Fibroblast of lung (primary cell): ENCODE measurements at regions not wholly inside any gene's neighbourhood (a gene's known extent, or its start where the extent isn't known, plus 50 kb on each side); places are given as distances from the start of the nearest gene placed in this dataset.

ENCODE experiments used
- DNase-seq, 2 donors: peaks; one replicate each; pipeline versions ENCODE4 v3.0.0 to v3.0.0-alpha.2; 2010; ENCODE audit warnings: low read depth in 2 of 2
- H2AFZ ChIP-seq: 2 replicates; pipeline ENCODE4 v1.5.1; 2012; ENCODE audit warnings: low read length, control low read depth, inconsistent platforms
- H3K27ac ChIP-seq: 2 replicates; pipeline ENCODE4 v1.5.1; 2011; ENCODE audit warnings: low read length, control low read depth; ENCODE audit not compliant: insufficient read depth
- H3K27me3 ChIP-seq: 2 replicates; pipeline ENCODE4 v1.5.1; 2011; ENCODE audit warnings: mild to moderate bottlenecking, low read length; ENCODE audit not compliant: control insufficient read depth, insufficient read depth
- H3K36me3 ChIP-seq: 2 replicates; pipeline ENCODE4 v1.5.1; 2011; ENCODE audit warnings: low read length; ENCODE audit not compliant: control insufficient read depth, insufficient read depth
- H3K4me1 ChIP-seq: 2 replicates; pipeline ENCODE4 v1.5.1; 2011; ENCODE audit warnings: low read length; ENCODE audit not compliant: control insufficient read depth, insufficient read depth; ENCODE audit errors: extremely low read depth
- H3K4me2 ChIP-seq: 2 replicates; pipeline ENCODE4 v1.5.1; 2011; ENCODE audit warnings: low read length, control low read depth; ENCODE audit not compliant: insufficient read depth; ENCODE audit errors: extremely low read depth
- H3K4me3 ChIP-seq, 4 experiments: fragments of 200-600 bp in 1 of 4; sonication (generic) in 1 of 4; replicated peaks in 1 of 4; 2 replicates each; pipeline ENCODE4 v1.5.1; 2011 to 2016; ENCODE audit warnings: low read length in 4 of 4, low read depth in 3 of 4, mild to moderate bottlenecking in 3 of 4, control low read depth in 2 of 4, inconsistent platforms in 1 of 4, mixed read lengths in 1 of 4; ENCODE audit not compliant: insufficient read depth in 1 of 4; ENCODE audit errors: control extremely low read depth in 1 of 4
- H3K79me2 ChIP-seq: 2 replicates; pipeline ENCODE4 v1.5.1; 2012; ENCODE audit warnings: mild to moderate bottlenecking, low read length, inconsistent platforms; ENCODE audit not compliant: control insufficient read depth, insufficient read depth
- H3K9ac ChIP-seq: 2 replicates; pipeline ENCODE4 v1.5.1; 2011; ENCODE audit warnings: mild to moderate bottlenecking, low read length, control low read depth; ENCODE audit not compliant: insufficient read depth
- H3K9me3 ChIP-seq: 2 replicates; pipeline ENCODE4 v1.5.1; 2012; ENCODE audit warnings: low read depth, low read length; ENCODE audit not compliant: control insufficient read depth, insufficient read depth
- H4K20me1 ChIP-seq: 2 replicates; pipeline ENCODE4 v1.5.1; 2011; ENCODE audit warnings: low read length; ENCODE audit not compliant: control insufficient read depth, insufficient read depth; ENCODE audit errors: extremely low read depth
- CTCF ChIP-seq, 2 donors: IDR thresholded peaks in 1 of 2; conservative IDR thresholded peaks in 1 of 2; 1 replicate in 1 of 2; 2 replicates in 1 of 2; pipeline ENCODE4 v1.5.1; 2011 to 2012; ENCODE audit warnings: low read length in 2 of 2, control low read depth in 1 of 2, inconsistent platforms in 1 of 2, low read depth in 1 of 2, mild to moderate bottlenecking in 1 of 2
- EZH2 ChIP-seq: IDR thresholded peaks from 2 replicates; pipeline ENCODE4 v1.5.1; 2012; ENCODE audit warnings: low read length, control low read depth, mild to moderate bottlenecking; ENCODE audit errors: missing control alignments

DNA sequence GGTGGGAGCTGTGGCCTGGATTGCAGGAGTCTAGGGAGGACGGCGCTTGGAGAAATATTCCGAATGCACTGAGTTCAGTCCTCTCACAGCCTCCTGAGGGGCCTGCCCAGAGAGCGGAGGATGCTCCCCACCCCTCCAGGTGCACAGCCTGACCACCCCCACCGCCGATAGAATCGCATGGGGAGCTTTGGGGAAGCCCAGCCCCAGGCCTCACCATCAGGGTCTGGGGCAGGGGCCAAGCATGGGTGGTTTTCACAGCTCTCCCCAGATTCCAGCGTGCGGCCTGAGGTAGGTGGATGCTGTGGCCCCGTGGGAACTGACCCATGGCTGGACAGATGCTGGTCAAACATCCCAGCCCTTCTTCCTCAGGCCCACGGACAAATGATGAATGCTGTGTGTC lies 79.9 kb upstream of the OLFM1 start:
- no peaks in the 10 kb centered on the region for H3K79me2 ChIP-seq
- no peak overlapping the region for H3K9ac ChIP-seq
- no peaks in the 10 kb centered on the region for H3K27me3 ChIP-seq
- no peak for TF ChIP-seq EZH2
- TF ChIP-seq CTCF (conservative IDR thresholded peaks at IDR 0.05 in 1 of 2, IDR thresholded peaks at IDR 0.05 in 1 of 2; ENCODE audit: low read depth in 1 of 2, low read length in 2 of 2), result no peak
- H4K20me1 ChIP-seq, result no peaks in the 10 kb centered on the region
- no peak overlapping the region for H3K27ac ChIP-seq
- no peaks in the 10 kb centered on the region for H3K36me3 ChIP-seq
- no peak overlapping the region for H2AFZ ChIP-seq
- H3K4me3 ChIP-seq, result no peak overlapping the region
- H3K9me3 ChIP-seq, result no peaks in the 10 kb centered on the region
- H3K4me2 ChIP-seq, result no peak overlapping the region
- no peak for DNase-seq
- H3K4me1 ChIP-seq, result no peaks in the 10 kb centered on the region

- Histone ChIP-seq H3K4me1 (no peaks in the 10 kb centered on the region), H3K36me3 (no peaks in the 10 kb centered on the region)
- no peak for TF ChIP-seq EZH2
- no peak for TF ChIP-seq CTCF (conservative IDR thresholded peaks at IDR 0.05 in 1 of 2, IDR thresholded peaks at IDR 0.05 in 1 of 2; ENCODE audit: low read depth in 1 of 2, low read length in 2 of 2)
Observed at GRCh38 chr9:135008416-135008815, 79.1 kb upstream of the OLFM1 start.

DNA sequence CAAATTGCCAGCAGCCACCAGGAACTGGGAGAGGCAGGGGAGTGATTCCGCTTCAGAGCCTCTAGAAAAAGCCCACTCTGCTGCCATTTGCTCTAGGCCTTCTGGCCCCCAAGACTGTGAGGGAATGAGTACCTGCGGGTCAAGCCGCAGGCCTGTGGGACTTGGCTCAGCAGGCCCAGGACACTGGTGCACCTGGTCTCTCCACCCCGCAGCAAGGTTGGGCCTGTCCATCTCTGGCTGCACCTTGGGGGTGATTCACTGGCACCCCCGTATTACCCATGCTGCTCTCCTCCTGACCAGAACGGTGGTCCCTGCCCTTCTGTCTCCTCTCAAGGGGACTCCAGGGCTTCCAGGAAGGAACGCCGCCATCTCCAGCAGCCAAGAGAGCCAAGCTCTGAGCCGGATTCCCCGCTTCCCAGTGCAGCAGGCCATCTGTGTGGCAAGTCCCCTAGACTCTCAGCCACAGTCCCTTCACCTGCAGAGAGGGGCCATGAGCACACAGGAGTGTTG lies 78.4 kb upstream of the OLFM1 start:
- H3K79me2 ChIP-seq, result no peaks in the 10 kb centered on the region
- no peak for TF ChIP-seq CTCF (conservative IDR thresholded peaks at IDR 0.05 in 1 of 2, IDR thresholded peaks at IDR 0.05 in 1 of 2; ENCODE audit: low read depth in 1 of 2, low read length in 2 of 2)
- TF ChIP-seq EZH2, result no peak
- no peaks in the 10 kb centered on the region for H3K36me3 ChIP-seq
- H3K9ac ChIP-seq, result no peak overlapping the region
- no peaks in the 10 kb centered on the region for H3K9me3 ChIP-seq
- no peak overlapping the region for H3K4me3 ChIP-seq
- H3K27me3 ChIP-seq, result no peaks in the 10 kb centered on the region
- DNase-seq, result no peak
- no peak overlapping the region for H3K4me2 ChIP-seq
- no peak overlapping the region for H2AFZ ChIP-seq
- H3K4me1 ChIP-seq, result no peaks in the 10 kb centered on the region
- H3K27ac ChIP-seq, result no peak overlapping the region
- no peaks in the 10 kb centered on the region for H4K20me1 ChIP-seq

More at GRCh38 chr9:135008416-135008815, 79.1 kb upstream of the OLFM1 start:
- DNase-seq, result no peak
- Histone ChIP-seq H3K27me3 (no peaks in the 10 kb centered on the region), H2AFZ (no peak overlapping the region), H3K9me3 (no peaks in the 10 kb centered on the region), H3K4me2 (no peak overlapping the region), H3K4me3 (no peak overlapping the region), H3K27ac (no peak overlapping the region), H3K79me2 (no peaks in the 10 kb centered on the region), H4K20me1 (no peaks in the 10 kb centered on the region), H3K9ac (no peak overlapping the region)
